HG03175 (cell line): ENCODE measurements at regions not wholly inside any gene's neighbourhood (a gene's known extent, or its start where the extent isn't known, plus 50 kb on each side); places are given as distances from the start of the nearest gene placed in this dataset.
A peak's percentile ranks its signal among the peaks of the same experiment; 100 is the strongest.
"Not testable (repeated sequence)": the region's sequence is repeated elsewhere in the genome, so short reads cannot be mapped to it uniquely, and the experiment has no call there.

ENCODE experiments used
- ATAC-seq: cut with Tn5 transposase; IDR thresholded peaks from one replicate; pipeline ENCODE4 v1.9.1; 2021; ENCODE audit warnings: mild to moderate bottlenecking, moderate library complexity; ENCODE audit not compliant: unreplicated experiment

DNA sequence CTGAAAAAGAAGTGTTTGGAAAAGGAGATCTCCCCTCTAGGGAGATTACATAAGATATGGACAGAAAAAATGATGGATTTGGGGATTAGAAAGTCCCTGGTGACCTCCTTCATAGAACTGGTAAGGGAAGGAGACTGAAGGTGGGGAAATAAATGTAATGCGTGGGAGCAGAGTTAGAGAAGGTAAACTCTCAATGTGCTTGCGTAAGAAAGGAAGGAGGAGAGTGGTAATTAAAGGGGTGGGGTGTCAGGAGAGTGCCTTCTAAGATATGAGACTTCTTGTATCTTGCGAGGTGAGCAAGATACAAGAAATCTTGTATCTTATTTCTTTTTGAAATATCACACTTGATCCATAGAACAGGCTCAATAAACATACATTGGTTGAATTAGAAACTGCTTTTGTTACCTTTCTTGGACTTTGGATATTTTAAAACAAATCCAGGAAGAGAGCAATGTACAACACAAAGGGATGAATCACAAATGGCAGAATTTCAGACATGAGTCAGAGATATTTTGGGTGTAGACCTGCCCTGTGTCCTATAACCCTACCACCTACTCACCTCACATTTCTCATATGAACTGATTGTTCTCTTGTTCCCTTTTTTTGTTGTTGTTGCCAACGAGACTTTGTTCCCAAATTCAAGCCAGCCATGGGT, 342.4 kb downstream of the INSIG2 start:
- no peak for ATAC-seq

- no peak for ATAC-seq
Measured at GRCh38 chr2:118425191-118425590, 336.9 kb downstream of the INSIG2 start.

- ATAC-seq, result no peak
Measured at GRCh38 chr2:118423776-118424175, 335.5 kb downstream of the INSIG2 start.

DNA sequence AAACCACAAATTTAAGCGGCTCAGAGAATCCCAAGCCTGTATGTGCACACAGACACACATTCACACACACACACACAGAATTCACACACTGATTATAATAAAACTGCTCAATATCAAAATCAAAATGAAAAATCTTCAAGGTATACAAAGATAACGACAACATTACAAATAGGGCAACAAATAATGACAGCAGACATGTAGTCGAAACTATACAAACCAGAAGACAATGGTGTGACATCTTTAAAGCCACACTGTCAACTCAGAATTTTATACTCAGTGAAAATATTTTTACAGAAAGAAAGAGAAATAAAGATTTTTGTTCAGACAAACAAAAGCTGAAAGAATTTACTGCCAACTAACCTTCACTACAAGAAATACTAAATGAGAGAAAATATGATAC, 333.4 kb downstream of the INSIG2 start:
- ATAC-seq, result no peak

DNA sequence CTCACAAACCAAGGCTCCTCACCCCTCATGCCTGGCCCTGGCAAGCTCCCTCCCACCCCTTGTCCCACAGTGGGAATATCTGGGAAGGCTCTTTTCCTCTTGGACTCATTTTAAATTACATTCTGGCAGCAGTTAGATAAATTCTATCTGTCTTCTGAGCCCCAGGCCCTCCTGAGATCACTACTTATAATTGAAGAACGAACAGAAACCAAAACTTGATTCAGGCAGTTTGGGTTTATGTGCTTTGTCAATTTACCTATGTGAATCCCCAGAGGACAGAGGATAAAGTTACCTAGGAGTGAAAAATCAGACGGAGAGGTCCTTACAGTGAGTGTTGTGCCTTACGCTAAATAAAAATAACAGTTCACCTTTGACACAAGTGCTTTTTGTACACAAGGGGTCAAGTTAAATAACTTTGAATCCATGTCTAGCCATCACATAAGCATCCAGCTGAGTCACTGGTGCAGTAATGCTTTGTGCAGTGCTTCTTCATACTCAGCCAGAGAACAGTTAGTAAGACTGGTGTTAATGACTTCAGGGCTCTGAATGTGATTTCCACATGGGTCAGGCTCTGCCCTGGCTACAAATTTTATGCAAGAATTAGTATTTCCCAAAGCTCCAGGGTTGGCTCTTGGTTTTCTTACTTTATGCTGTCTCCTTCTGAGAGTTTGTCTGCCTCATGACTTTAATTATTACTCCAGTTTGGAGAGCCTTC, 329.3 kb downstream of the INSIG2 start:
- ATAC-seq, result no peak

- not testable (repeated sequence) for ATAC-seq
Measured at GRCh38 chr2:118415186-118415585, 326.9 kb downstream of the INSIG2 start.

GRCh38 chr2:118403658-118404451, 315.6 kb downstream of the INSIG2 start:
- no peak for ATAC-seq

- no peak for ATAC-seq
Measured at GRCh38 chr2:118388771-118389170, 300.5 kb downstream of the INSIG2 start.

GRCh38 chr2:118387509-118387908, 299.2 kb downstream of the INSIG2 start:
- no peak for ATAC-seq

DNA sequence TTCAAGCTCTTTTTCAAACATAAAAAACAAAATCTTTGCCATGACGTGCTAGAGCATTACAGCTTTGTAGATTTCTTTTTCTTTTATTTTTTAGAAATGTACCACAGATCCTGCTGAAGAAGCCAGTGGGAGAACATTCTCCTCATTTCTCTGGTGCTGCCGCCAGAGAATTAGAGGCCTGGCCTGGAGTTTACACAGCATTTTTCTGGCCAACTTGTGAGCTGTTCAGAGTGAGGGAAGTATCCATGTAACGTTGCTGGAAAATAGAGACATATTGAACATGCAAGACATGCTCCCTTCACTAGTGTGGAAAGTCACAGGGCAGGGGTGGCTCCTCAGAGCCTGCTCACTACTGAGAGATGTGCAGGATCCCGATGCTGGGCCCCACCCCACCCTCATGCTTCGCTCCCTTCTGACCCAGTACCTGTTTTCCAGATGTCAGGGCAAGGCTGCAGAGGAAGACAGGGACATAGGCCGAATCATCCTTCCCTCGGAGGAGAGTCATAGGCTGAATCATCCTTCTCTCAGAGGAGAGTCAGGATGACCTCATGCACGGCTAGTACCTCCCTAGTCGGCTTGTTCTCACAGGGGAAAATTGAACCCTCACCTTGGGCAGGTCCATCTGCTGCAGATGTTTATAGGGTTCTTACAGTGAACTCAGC, 298.5 kb downstream of the INSIG2 start:
- ATAC-seq, result no peak

- ATAC-seq, result no peak
Measured at GRCh38 chr2:118380915-118381653, 292.8 kb downstream of the INSIG2 start.

DNA sequence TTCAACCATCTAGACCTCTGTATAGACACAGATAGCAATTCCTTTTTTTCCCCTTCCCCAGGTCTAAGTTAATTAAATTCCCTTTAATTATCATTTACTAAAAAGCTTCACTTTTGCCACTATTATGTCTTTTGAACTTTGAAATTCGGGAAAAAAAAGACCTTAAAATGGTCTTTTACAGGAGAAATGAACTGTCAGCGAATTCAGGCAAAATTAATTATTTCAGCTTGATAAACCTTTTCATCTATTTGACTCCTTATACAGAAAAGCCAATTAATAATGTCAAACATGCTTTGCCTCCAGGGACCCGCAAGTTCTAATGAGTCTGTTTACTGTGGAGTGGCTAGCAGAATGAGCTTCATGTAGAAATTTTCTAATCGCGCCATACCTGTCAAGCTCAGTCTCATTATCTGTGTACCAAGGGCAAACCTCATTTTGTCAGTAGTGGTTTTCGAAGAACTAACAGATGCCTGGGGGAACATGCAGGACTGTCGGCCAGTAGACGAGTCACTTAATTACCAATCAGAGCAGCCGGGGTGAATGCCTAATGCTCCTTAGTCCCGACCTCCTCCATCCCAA, 287.7 kb downstream of the INSIG2 start:
- no peak for ATAC-seq

GRCh38 chr2:118374974-118375755, 286.9 kb downstream of the INSIG2 start:
- ATAC-seq, result no peak

- ATAC-seq, result no peak
Measured at GRCh38 chr2:118372886-118373830, 284.9 kb downstream of the INSIG2 start.

DNA sequence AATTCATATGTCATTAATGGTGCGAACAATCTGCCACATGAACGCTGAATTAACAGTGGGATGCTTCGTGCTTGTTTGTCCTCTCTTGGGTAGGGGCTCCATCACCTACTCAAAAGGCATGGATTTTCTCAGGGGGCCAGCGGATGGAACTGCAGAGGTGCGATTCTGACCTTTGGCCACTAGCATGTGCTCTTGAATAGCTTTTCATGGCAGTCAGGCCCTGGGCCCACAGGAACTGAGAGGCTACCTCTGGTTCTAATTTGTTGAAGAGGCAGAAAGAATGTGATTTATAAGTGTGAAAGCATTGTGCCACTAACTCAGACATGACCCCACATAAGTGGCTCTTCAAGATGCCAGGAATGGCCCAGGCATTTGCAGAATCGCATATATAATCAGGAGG, 283.2 kb downstream of the INSIG2 start:
- ATAC-seq, result peak; percentile 65

DNA sequence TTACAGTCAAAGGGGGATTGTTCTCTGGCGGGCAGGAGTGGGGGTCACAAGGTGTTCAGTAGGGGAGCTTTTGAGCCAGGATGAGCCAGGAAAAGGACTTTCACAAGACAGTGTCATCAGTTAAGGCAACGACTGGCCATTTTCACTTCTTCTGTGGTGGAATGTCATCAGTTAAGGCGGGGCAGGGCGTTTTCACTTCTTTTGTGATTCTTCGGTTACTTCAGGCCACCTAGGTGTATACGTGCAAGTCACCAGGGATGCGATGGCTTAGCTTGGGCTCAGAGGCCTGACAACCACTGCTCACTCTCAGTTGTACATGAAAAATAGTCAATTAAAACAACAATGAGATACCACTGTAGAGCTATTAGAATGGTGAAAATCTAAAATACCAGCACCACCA, 281.2 kb downstream of the INSIG2 start:
- not testable (repeated sequence) for ATAC-seq

- ATAC-seq, result no peak
Measured at GRCh38 chr2:118363604-118364003, 275.3 kb downstream of the INSIG2 start.

GRCh38 chr2:118356051-118356450, 267.8 kb downstream of the INSIG2 start:
- no peak for ATAC-seq
